NCI-H146 treated with DMSO at 0.1 percent for 48 hours (cell line): ENCODE measurements at regions not wholly inside any gene's neighbourhood (a gene's known extent, or its start where the extent isn't known, plus 50 kb on each side); places are given as distances from the start of the nearest gene placed in this dataset.

ENCODE experiments used
- DNase-seq: peaks from one replicate; lab custom pipeline; 2025; ENCODE audit not compliant: unreplicated experiment; lab: John Stamatoyannopoulos, UW

DNA sequence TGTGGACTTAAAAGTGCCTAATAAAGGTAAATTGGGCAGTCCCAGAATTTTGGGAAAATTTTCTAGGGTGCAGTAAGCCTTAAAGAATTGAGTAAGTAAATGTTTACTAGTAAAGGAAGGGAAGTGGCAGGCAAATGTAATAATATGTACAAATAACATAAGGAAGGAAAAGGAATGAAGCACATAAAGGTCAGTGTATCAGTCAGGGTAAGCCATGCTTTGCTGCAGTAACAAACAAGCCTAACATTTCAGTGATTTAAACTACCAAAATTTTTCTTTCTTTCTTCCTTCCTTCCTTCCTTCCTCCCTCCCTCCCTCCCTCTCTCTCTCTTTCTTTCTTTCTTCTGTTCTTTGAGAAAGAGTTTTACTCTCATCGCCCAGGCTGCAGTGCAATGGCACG, 117.5 kb downstream of the HAO1 start:
- DNase-seq = no peak

DNA sequence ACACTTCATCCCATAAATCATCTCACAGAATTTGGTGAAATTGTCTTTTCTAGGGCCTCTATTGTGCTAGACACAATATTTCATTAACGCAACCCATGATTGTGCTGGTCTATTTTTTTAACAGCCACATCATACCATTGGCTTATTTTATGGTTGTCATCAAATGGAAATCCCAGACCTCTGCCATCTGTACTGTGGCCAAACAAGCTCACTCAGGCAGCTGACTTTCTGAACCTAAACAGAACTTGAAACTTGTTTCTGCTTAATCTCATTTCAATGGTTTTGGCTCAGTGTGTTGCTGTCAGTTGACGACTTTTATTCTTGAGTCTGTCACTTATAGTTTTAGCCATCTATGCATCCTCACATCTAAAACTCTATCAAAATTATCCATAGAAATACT, 111.8 kb downstream of the HAO1 start:
- DNase-seq = no peak

DNA sequence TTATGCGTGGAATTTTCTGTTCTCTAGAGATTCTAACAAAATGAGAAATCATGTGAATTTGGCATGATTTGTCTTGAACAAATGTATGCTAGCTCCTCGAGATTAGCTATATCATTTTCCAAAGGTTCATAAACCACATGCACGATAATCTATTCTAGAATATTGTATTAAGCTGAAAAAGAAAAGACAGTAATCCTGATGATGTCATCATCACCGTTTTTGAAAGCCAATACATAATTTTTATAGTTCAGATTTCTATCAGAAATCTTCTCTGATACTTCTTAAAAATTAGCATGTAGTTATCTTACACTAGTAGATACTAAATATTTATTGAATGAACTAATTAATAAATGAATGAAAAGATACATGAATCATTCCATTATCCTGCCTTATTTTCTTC, 111.2 kb downstream of the HAO1 start:
- no peak for DNase-seq

DNA sequence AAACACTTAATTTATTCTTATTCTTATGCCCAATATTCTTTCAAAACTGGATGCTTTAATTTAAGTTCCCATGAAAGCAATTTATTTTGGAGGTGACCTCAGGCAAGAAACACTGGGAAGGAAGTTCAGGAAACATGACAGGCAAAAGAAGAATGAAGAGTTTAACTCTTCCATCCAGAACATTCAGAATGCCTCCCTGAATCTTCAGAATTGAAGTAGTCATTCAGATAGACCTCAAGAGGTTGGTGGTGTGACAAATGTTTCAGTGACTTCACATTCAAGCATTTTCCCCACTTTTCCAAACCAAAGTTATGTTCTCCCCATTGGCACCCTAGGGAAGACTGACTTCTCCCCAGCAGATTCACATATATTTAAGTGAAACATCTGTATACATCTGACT, 110.5 kb downstream of the HAO1 start:
- no peak for DNase-seq
